GM19438 (cell line): ENCODE measurements at regions not wholly inside any gene's neighbourhood (a gene's known extent, or its start where the extent isn't known, plus 50 kb on each side); places are given as distances from the start of the nearest gene placed in this dataset.
"Not testable (repeated sequence)": the region's sequence is repeated elsewhere in the genome, so short reads cannot be mapped to it uniquely, and the experiment has no call there.

Experiments used
- ATAC-seq: cut with Tn5 transposase; IDR thresholded peaks from one replicate; pipeline ENCODE4 v1.9.1; 2021; ENCODE audit warnings: low read depth; ENCODE audit not compliant: unreplicated experiment

DNA sequence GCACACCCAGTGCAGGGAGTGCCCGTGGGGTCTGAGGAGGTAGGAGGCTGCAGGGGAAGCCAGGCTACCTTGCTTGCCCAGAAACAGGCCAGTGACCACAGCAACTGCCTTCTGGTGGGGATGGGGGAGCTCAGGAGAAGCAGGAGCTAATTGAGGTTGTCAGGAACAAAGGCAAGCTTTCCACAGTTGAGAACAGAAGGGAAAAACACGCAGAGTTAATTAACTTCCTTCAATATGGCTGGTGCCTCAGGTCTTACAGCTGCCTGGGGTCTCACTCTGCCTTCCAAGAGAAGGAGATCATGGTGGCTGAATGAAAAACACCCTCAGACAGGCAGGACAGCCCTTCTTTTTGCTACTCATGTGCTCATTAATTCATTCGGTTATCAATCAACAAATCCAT is 127.9 kb upstream of the SYT13 start:
- ATAC-seq: no peak

DNA sequence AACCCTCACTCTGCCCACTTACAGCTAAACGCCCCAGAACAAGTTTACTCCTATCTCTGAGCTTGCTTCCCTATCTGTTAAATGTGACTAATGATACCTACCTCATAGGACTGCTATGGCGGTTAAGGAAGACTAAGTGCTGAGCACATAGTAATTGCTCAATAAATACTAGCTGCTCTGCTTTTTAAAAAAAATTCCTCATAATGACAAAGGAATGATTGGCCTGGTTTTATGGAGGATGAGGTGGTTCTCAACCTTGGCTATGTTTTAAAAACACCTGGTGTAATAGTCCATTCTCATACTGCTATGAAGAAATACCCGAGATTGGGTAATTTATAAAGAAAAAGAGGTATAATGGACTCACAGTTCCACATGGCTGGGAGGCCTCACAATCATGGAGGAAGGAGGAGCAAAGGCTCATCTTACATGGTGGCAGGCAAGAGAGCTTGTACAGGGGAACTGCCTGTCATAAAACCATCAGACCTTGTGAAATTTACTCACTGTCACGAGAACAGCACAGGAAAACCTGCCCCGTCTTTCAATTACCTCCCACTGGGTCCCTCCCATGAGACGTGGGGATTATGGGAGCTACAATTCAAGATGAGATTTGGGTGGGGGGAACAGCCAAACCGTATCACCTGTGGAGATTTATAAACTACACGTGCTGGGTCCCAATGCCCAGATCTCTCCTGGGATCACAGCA is 127.2 kb upstream of the SYT13 start:
- no peak for ATAC-seq

DNA sequence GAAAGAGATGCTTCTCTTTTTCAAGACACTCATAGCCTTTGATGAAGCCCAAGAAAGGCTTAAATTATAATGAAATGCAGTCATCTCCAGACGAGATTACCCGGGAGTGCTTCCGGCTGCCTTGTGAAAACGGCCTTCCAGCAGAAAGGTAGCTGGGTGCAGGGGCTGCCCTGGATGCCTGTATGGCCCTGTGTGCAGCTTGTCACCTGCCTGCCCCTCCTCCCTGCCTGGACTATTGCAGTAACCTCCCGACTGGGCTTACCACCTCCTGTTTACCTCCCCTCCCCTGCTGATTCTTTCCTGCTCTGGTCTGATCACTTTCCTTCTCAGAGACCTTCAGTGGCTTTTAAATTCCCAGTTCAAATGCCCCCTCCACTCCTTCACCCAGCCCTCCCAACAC is 126.4 kb upstream of the SYT13 start:
- ATAC-seq: no peak

DNA sequence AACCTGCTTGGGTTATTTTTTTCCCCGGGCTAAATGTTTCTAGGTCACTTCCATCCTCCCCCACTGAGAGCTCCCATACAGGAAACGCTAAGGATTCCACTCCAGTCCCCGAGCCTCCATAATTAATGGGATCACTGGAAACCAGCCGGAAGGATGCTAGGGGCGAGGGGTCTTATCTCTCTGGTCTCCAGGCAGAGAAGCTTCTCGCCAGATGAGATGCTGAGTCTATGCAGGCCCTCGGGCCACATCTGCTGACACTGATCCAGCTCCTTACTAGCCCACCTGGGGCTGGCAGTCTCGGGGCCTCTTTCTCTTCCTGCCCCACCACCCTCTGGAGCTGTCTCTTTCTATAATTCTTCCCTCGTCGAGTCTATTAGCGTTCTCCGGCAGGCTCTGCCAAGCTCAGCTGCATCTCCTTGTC is 125.9 kb upstream of the SYT13 start:
- no peak for ATAC-seq

DNA sequence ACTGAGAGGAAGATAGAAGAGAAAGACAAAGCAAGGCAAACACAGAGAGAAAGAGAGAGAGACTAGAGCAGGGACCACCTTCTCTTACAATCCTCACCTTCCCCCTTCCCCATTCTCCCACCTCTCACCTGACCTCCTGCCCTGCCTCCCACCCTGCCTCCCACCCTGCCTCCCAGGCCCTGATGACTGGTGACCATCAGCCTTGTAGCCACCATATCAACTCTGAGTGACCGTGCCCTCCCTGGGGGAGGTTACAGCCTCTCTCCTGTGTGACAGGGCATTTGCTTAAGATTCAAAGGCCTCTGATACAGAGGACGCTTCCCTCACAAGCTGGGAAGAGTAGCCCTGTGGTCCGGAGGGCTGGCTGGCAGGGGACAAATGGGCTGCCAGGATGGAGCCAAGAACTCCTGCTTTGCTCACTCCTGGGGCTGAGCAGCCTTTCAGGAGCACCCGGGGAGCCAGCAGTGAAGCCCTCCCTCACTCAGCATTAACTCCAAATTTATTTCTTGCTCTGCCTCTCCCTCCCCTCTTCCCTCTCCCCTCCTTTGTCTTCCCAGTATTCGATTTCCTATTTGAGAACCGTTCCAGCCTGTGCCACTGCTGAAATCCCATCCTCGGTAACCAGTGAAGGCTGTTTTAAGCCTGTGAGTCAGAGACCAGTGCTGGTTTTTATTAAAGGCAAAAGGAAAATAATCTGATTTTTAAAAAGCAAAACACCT is 125.2 kb upstream of the SYT13 start:
- ATAC-seq: no peak

DNA sequence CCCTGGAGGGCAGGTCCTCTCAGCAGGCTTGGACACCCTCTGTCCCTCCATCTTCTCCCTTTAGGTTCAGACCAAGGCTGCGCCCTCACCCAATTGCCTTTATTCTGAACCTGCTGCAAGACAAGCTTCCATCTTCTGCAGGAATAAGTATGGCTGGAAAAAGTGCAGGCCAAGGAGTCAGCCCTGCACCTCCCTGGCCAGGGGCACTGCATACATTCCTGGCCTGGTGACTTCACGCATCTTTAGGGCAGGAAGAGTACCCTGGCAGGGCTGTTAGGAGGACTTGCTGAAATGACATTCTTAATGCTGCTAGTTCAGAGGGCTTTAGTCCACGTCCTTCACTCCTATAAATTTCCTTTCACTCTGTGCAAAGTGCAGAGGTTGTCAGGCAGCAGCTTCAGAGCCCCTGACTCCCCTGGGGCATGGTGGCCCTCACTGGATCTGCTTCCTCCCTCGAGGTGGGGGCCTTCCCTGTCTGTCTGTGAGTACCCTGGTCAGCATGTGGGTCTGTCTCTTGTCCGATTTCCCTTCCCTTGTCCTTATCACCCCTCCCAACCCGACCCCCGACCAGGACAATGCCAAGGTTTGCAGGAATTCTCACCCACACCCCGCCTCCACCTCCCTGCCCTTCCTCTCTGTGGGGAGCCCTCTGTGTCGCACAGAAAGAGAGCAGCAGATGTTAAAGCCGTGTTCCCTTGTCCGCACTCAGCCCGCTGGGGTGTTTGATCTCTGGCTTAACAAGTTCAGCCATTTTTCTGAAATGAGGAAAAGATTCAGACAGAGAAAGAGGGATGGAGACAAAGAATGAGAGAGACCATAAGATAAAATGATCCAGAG is 124.5 kb upstream of the SYT13 start:
- no peak for ATAC-seq

DNA sequence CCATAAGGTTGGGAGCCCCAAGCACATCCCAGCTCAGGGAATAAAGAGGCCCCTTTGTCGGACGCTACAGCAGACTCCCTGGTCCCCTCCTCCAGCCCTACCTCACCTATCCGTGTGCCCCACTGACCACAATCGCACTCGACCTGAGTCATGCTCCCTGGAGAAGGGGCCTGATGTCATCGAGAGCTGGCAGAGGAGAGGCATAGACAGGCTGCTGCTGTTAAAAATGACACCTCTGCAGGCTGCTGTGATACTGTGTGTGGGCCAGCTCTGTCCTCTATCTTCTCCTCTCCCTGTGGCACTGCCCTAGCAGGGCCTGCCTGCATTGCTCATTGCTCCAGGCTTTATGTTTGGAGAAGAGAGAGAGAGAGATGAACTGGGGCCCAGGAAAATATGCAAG is 123.4 kb upstream of the SYT13 start:
- ATAC-seq: no peak

DNA sequence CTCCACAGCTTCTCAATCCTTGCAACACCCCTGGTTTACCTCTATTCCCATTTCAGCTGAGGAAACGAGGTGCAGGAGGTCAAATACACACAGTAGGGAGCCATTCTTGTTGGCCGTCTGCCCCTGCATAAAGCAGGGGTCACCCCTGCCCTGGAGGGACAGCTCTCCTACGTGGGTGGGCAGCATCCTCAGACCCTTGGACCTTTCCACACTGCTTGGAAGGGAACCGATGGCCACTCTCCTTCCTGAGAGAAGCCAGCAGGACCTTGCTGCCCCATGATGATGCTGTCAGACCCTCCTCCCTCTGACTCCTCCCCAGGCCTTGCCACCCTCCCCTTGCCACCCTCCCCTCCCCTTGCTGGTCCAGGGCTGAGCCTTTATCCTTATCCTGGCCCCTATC is 121.1 kb upstream of the SYT13 start:
- no peak for ATAC-seq

DNA sequence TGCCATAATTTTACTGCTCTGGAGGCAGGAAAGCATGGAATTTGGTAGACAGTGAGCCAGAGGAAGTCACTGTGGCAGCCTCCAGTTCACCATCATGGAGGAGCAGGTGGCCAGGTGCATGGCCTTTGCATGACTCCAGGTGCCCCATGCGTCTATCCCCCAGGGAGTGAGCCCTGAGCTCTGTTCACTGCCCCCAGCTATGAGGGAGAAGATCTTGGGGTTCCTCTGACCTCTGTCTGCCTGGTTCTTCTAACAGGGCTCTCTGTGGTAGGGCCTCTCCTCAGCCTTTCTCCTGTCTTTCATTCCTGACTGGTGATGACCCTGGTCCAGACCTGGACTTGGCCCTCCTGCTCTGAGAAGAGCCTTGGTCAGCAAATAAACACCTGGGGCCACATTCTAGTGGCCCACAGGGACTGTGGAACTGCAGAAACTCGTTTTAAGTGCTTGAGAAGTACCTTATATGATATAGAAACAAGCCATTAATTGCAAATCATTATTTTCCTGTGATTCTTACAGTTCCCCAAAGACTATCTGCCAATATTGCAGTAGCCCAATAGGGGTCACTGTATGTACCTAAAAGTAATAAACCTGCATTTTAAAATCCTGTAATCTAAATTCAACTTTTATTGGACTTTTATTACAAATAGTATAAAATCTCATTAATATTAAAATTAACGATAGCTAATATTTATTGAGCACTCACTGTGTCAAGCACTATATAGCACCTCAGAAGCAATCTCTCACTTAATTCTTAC is 120.0 kb upstream of the SYT13 start:
- ATAC-seq: no peak

DNA sequence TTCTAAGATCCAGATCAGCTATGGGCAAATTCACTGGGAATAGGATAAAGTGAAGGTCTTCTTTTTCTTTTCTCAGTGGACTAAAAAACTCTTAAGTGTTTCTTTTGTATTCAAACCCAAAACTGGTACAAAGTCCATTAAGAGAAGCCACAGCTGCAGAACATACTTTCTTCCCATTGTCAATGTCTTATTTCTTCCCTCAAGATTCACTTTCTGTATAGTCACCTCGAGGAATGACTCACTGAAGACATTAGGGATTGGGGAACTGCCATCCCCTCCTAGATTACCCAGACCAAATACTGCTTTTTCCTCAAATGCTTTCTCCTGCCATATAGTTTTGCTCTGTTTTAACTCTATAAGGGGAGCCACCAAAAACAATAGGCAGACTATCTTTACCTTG is 117.4 kb upstream of the SYT13 start:
- ATAC-seq: not testable (repeated sequence)

DNA sequence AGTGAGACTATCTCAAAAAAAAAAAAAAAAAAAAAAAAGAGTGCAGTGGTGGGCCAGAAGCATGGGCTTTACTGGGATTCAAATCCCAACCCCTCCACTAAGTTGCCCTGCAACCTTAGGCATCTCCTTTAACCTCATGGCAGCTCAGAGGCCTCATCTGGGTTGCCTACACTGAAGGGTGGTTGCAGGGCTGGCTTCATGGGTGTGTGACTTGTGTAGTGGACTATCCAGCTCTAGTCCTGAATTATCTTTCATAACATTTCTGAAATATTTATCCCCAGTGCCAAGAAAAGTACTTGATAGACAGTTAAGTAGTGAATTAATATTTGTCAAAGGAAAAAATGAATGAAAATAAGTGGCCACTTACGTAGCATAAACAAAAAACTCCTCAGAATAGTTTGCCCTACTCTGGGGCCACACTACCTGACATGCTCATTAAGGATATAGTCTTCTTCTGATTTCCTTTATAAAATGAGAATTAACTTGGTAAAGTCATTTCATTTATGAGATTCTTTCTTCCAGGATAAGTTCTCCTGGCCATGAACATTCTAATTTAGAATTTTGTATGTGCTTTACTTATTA is 116.0 kb upstream of the SYT13 start:
- ATAC-seq: no peak

DNA sequence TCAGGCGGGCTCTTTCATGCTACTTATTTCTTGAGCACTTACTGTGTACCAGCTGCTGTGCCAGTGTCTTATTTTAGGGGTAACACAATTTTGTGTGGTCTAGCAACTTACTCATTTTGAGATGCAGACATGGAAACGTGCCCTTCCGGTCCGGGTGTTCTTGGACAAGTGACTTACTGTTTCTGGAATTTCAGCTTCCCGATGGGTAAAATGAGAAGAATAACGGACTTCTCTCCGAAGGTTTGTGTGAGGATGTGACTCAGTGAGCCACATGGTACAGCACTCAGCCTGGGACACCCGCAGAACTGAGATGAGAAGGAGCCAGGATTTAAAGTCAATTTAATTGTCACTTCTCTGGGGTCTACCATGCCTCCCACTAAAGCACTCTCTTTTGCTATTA is 114.5 kb upstream of the SYT13 start:
- no peak for ATAC-seq

DNA sequence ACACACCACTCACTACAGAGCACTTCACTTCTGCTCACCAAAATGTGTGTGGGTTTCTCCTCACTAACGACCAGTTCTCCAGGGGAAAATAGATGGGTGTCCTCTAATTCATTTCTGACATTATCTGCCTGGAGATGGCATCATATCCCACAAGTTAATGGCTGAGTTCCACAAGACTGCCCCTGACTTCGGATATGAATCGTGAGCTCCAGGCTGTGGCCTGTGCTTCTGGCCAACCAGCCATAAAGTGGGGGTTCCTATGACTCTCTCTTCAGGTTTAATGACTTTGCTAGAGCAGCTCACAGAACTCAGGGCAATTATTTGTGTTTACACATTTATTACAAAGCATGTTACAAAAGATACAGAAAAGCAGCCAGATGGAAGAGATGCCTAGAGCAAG is 113.0 kb upstream of the SYT13 start:
- ATAC-seq: no peak

DNA sequence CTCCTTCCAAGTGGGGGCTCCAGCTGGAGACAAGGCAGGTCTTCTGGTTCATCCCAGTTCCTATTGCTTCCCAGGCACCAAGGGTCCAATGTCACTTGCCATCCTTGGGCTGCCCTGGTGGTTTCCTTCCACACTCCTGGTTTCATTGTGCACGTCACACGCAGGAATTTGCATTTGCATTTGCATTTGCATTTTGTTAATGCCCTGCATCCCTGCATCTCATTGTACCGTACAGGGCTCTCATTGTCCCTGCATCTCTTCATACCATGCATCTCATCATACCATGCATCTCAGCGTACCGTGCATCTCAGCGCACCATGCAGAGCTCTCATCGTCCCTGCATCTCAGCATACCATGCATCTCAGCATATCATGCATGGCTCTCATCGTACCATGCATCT is 112.2 kb upstream of the SYT13 start:
- no peak for ATAC-seq

DNA sequence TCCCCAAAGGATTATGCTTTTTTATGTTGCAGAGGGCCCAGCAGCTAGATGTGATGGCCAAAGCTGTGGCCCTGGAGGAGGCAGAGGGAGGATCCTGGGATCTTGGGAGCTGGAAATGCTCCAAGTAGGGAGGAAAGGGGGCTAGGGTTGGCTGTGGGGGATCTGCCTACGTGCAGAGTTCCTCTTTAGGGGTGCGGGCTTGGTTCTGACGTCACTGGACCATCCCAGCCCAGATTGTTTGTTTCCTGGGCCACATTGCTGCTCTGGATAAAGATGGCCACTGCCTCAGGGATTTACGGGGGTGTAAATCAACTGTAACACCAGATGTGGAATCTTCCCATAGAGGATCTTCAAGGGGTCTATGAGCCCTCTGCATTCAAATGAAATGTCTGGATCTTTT is 110.3 kb upstream of the SYT13 start:
- no peak for ATAC-seq

DNA sequence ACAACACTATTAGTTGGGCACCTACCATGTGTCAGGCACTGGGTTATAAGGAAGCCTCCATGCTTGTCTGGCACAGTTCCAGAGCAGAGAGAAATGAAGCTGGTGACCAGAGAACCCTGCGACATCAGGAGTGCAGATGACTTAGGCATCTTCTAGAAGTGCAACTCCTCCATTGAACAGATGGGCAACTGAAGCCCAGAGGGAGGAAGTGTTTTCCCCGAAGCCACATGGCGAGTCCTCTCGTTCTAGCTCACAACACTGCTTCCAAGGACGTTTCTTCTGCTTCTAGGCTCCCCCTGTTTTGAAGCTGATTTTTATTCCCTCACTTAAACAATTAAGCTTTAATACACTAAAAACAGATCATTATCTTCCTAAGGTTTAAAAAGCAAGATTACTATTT is 109.8 kb upstream of the SYT13 start:
- ATAC-seq: no peak

DNA sequence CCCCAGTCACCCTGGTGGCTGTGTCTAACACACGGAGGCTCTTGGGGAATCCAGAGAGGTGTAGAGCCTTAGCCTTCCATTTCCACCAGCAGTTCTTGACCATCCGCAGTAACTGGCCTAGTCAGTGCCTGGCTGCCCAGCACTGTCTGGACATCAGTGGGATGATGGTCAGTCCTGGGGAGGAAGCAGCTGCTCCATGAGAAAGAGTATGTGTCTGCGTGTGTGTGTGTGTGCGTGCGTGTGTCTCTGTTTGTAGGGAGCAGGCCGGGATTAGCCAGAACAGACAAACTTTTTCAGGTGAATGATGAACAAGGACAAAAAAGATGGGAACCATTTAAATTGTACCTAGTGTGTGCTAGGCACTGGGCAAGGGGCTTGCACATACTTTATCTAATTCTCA is 109.3 kb upstream of the SYT13 start:
- no peak for ATAC-seq

DNA sequence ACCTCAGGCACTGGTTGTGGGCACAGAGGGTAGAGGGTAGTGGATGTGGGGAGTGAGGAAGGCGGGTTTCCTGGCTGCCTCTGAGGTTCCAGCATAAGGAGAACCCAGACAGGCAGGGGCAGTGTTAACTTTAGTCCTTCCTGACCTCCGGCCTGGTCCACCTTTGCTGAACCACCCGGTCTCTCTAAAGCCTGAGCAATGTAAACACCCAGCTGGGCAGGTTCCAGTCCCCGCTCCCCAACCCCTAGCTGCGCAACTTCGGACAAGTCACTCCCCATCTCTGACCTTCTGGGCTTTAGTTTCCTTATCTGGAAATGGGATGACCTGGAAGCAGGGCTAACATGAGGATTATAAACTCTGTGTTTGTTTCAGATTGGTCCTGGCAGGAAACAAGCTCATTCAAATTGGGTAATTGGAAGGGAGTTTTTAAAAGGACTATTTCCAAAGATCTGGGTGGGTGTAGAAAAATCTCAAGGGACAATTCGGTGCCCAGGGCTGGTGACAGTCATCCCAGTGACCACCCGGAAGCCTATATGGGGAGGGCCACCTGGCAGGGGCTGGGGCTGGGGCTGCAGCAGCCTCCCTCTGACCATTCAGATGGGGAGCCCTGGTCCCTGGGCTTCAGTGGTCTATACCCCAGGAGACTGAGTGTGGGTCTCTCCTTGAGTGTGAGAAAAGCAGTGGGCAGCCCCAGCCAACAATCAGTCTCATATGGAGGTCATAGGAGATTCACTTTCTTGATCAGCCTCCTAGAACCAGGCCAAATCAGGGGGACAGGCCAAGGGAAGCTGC is 108.3 kb upstream of the SYT13 start:
- no peak for ATAC-seq

DNA sequence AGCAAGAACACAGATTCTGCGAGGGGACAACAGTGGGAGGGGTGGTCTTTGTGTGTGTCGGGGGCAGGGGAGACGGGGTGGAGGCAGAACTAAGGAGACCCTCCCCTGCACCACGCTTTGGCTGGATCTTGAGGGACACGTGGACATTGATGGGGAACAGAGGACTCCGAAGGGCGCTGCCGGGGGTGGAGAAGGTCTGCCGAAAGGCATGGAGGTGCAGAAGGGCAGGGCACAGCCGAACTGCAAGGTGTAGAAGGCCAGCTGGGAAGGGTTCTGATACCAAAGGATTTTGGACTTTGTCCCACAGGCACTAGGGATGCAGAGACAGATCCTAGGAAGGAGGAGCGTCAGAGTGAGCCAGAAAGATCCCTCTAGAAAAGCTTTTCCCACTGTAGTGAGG is 107.7 kb upstream of the SYT13 start:
- ATAC-seq: no peak

DNA sequence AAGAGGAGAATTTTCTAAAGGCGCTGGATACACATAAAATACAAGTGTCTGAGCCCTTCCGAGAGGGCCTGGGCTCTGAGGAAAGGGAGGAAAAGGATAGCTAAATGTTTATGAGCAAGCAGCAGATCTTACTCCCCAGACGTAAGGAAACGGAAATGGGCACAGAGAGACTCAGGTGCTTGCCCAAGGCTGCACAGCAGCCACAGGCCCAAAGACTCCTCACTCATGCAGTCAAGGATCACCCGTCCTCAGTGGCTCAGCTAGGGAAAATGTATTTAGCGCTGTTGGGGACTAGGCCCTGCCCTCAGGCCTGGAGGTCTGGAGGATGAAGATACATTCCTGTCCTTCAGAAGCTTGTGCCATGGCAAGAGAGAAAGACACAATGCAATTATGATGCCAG is 107.2 kb upstream of the SYT13 start:
- ATAC-seq: no peak
